HG02885 (cell line): ENCODE measurements at regions not wholly inside any gene's neighbourhood (a gene's known extent, or its start where the extent isn't known, plus 50 kb on each side); places are given as distances from the start of the nearest gene placed in this dataset.

Experiments
- ATAC-seq: cut with Tn5 transposase; IDR thresholded peaks from one replicate; pipeline ENCODE4 v1.9.1; 2021; ENCODE audit warnings: mild to moderate bottlenecking; ENCODE audit not compliant: unreplicated experiment, poor library complexity

- ATAC-seq: peak; percentile 48
Measured at GRCh38 chr15:46732060-46732459, 985.2 kb upstream of the SEMA6D start.

- peak; percentile 82 for ATAC-seq
Measured at GRCh38 chr15:46735115-46735514, 982.2 kb upstream of the SEMA6D start.

- ATAC-seq: no peak
Measured at GRCh38 chr15:46751303-46751702, 966.0 kb upstream of the SEMA6D start.

- no peak for ATAC-seq
Measured at GRCh38 chr15:46753946-46754345, 963.4 kb upstream of the SEMA6D start.

- ATAC-seq: no peak
Measured at GRCh38 chr15:46763091-46763490, 954.2 kb upstream of the SEMA6D start.

- ATAC-seq: no peak
Measured at GRCh38 chr15:46764851-46765250, 952.5 kb upstream of the SEMA6D start.

- no peak for ATAC-seq
Measured at GRCh38 chr15:46766021-46766420, 951.3 kb upstream of the SEMA6D start.

- ATAC-seq: no peak
Measured at GRCh38 chr15:46768287-46768686, 949.0 kb upstream of the SEMA6D start.

GRCh38 chr15:46773016-46773415, 944.3 kb upstream of the SEMA6D start:
- ATAC-seq: no peak

- no peak for ATAC-seq
Measured at GRCh38 chr15:46778876-46779275, 938.4 kb upstream of the SEMA6D start.

GRCh38 chr15:46786590-46787285, 930.6 kb upstream of the SEMA6D start:
- ATAC-seq: no peak

- ATAC-seq: no peak
Measured at GRCh38 chr15:46795685-46796084, 921.6 kb upstream of the SEMA6D start.

GRCh38 chr15:46808834-46809233, 908.5 kb upstream of the SEMA6D start:
- no peak for ATAC-seq

- ATAC-seq: no peak
Measured at GRCh38 chr15:46815240-46815639, 902.1 kb upstream of the SEMA6D start.

GRCh38 chr15:46815765-46816164, 901.5 kb upstream of the SEMA6D start:
- no peak for ATAC-seq

- no peak for ATAC-seq
Measured at GRCh38 chr15:46848704-46849103, 868.6 kb upstream of the SEMA6D start.

- no peak for ATAC-seq
Measured at GRCh38 chr15:46853600-46853999, 863.7 kb upstream of the SEMA6D start.

- no peak for ATAC-seq
Measured at GRCh38 chr15:46854564-46854963, 862.7 kb upstream of the SEMA6D start.

- no peak for ATAC-seq
Measured at GRCh38 chr15:46855388-46855787, 861.9 kb upstream of the SEMA6D start.

GRCh38 chr15:46856839-46857502, 860.3 kb upstream of the SEMA6D start:
- no peak for ATAC-seq

GRCh38 chr15:46858150-46858549, 859.2 kb upstream of the SEMA6D start:
- no peak for ATAC-seq

- ATAC-seq: no peak
Measured at GRCh38 chr15:46861796-46862195, 855.5 kb upstream of the SEMA6D start.
